GM12878 (cell line): ENCODE measurements at regions not wholly inside any gene's neighbourhood (a gene's known extent, or its start where the extent isn't known, plus 50 kb on each side); places are given as distances from the start of the nearest gene placed in this dataset.

Source experiments
- ATAC-seq: fragments of 200-7000 bp; cut with Tn5 transposase; 3 replicates; pipeline ENCODE4 v1.9.1; 2020; ENCODE audit warnings: mild to moderate bottlenecking, moderate library complexity
- BruUV-seq: library from RNA; stranded (reverse); fragments of 400-500 nt; replicated peaks from 2 replicates; lab custom pipeline; 2021; lab: Mats Ljungman, UMichigan
- CTCF ChIA-PET: fragments of 300-600 bp; sonication (Branson Sonifier 250); formaldehyde crosslinking; extraction: SDS; loops from one replicate; lab custom pipeline; 2021; ENCODE audit warnings: inconsistent platforms; lab: Yijun Ruan, JAX
- POLR2A ChIA-PET: fragments of 350-600 bp; formaldehyde crosslinking; extraction: SDS; loops from one replicate; lab custom pipeline; 2021; ENCODE audit warnings: inconsistent platforms; lab: Charles Lee
- RAD21 ChIA-PET: fragments of 300-600 bp; sonication (Branson Sonifier 250); formaldehyde crosslinking; loops from one replicate; lab custom pipeline; 2023; ENCODE audit warnings: antibody characterized with exemption; ENCODE audit not compliant: unreplicated experiment; lab: Charles Lee
- SMC1A ChIA-PET: fragments of 300-600 bp; sonication (Branson Sonifier 250); formaldehyde crosslinking; loops from one replicate; lab custom pipeline; 2023; ENCODE audit not compliant: unreplicated experiment, uncharacterized antibody; lab: Charles Lee
- DNase-seq: peaks from one replicate; pipeline ENCODE4 v3.0.0-alpha.2; 2011; ENCODE audit warnings: low read depth, low spot score
- FAIRE-seq: peaks from 3 replicates; lab custom pipeline; 2011; peaks lifted over from hg19 to GRCh38; lab: Jason Lieb, UNC
- H2AFZ ChIP-seq: 2 replicates; pipeline ENCODE4 v1.6.0; 2011; ENCODE audit warnings: low read depth, low read length, control low read depth; ENCODE audit not compliant: control insufficient read depth
- H3K27ac ChIP-seq: 2 replicates; pipeline ENCODE4 v1.5.1; 2011; ENCODE audit warnings: control low read depth; ENCODE audit not compliant: control insufficient read depth, insufficient read depth
- H3K27me3 ChIP-seq, 2 experiments: replicated peaks in 1 of 2; 2 replicates each; pipeline versions ENCODE4 v1.6.0 to v1.6.1; 2011; ENCODE audit warnings: low read length in 1 of 2; ENCODE audit not compliant: control insufficient read depth in 2 of 2, insufficient read depth in 2 of 2
- H3K36me3 ChIP-seq, 2 experiments: 2 replicates each; pipeline ENCODE4 v1.5.1; 2011; ENCODE audit warnings: low read length in 1 of 2; ENCODE audit not compliant: control insufficient read depth in 2 of 2, insufficient read depth in 2 of 2
- H3K4me1 ChIP-seq: 2 replicates; pipeline ENCODE4 v1.6.1; 2011; ENCODE audit warnings: mild to moderate bottlenecking, low read length, moderate library complexity, mixed read lengths; ENCODE audit not compliant: control insufficient read depth, insufficient read depth
- H3K4me2 ChIP-seq: 2 replicates; pipeline ENCODE4 v1.6.0; 2011; ENCODE audit warnings: control low read depth; ENCODE audit not compliant: control insufficient read depth, insufficient read depth
- H3K4me3 ChIP-seq: fragments of 200-600 bp; sonication (generic); 2 replicates; pipeline ENCODE4 v1.5.1; 2016
- H3K79me2 ChIP-seq: 2 replicates; pipeline ENCODE4 v1.6.0; 2011; ENCODE audit warnings: low read length; ENCODE audit not compliant: control insufficient read depth, insufficient read depth
- H3K9ac ChIP-seq: 2 replicates; pipeline ENCODE4 v1.8.0; 2011; ENCODE audit warnings: low read length, control low read depth, mixed read lengths; ENCODE audit not compliant: control insufficient read depth, insufficient read depth
- H3K9me3 ChIP-seq: replicated peaks from 3 replicates; pipeline ENCODE4 v1.5.1; 2011; ENCODE audit warnings: mild to moderate bottlenecking, low read length; ENCODE audit not compliant: control insufficient read depth, insufficient read depth
- H4K20me1 ChIP-seq: 2 replicates; pipeline ENCODE4 v1.6.0; 2011; ENCODE audit not compliant: control insufficient read depth, insufficient read depth
- FOXK2 ChIP-seq: fragments of 450-650 bp; IDR thresholded peaks from 2 replicates; pipeline ENCODE4 v1.6.1; 2017; ENCODE audit warnings: mild to moderate bottlenecking, moderate library complexity
- HDAC6 ChIP-seq: fragments of 200-600 bp; sonication (generic); IDR thresholded peaks from one replicate; pipeline ENCODE4 v1.8.0; 2017; ENCODE audit warnings: antibody characterized with exemption; ENCODE audit not compliant: unreplicated experiment
- JUND ChIP-seq: IDR thresholded peaks from 2 replicates; pipeline ENCODE4 v1.6.1; 2012; ENCODE audit warnings: low read depth, mild to moderate bottlenecking, low read length, improper control_type of control experiment, moderate library complexity
- MYB ChIP-seq: fragments of 150-350 bp; IDR thresholded peaks from 2 replicates; pipeline ENCODE4 v1.6.1; 2014; ENCODE audit warnings: mild to moderate bottlenecking, low read depth, low read length, borderline replicate concordance
- RAD51 ChIP-seq: fragments of 450-650 bp; IDR thresholded peaks from 2 replicates; pipeline ENCODE4 v1.6.1; 2016; ENCODE audit warnings: moderate library complexity, mild to moderate bottlenecking, inconsistent platforms
- TCF3 ChIP-seq: IDR thresholded peaks from 2 replicates; pipeline ENCODE4 v1.6.1; 2012; ENCODE audit warnings: low read depth, mild to moderate bottlenecking, low read length, borderline replicate concordance; ENCODE audit not compliant: insufficient read depth
- ZNF207 ChIP-seq: fragments of 450-650 bp; IDR thresholded peaks from 2 replicates; pipeline ENCODE4 v1.6.1; 2014; ENCODE audit warnings: antibody characterized with exemption, mild to moderate bottlenecking, borderline replicate concordance
- ZNF622 ChIP-seq: fragments of 450-650 bp; IDR thresholded peaks from 2 replicates; pipeline ENCODE4 v1.6.1; 2017; ENCODE audit warnings: mild to moderate bottlenecking, inconsistent platforms
- WGBS: methylation state at CpG from one replicate; pipeline ENCODE4 v1.1.6; 2016; ENCODE audit warnings: low lambda C conversion rate; ENCODE audit not compliant: insufficient replicate concordance, insufficient coverage; ENCODE audit errors: missing lambda C conversion rate; 5-methylcytosine and 5-hydroxymethylcytosine counted together
- in situ Hi-C: fragments of 300-500 bp; cut with MboI; formaldehyde crosslinking; loops from 9 replicates; pipeline ENCODE4 v1.14.3; 2018; ENCODE audit warnings: mixed read lengths
- intact Hi-C: fragments of 100-400 bp; cut with micrococcal nuclease; formaldehyde crosslinking; loops from one replicate; pipeline ENCODE4 v1.14.2; 2022; ENCODE audit not compliant: unreplicated experiment
- TF ChIP-seq, protein P1 (sequence below): fragments of 450-650 bp; IDR thresholded peaks from 2 replicates; pipeline ENCODE4 v1.6.1; 2016; ENCODE audit warnings: mild to moderate bottlenecking, moderate library complexity, borderline replicate concordance
- TF ChIP-seq, protein P2 (sequence below): fragments of 450-650 bp; formaldehyde crosslinking; IDR thresholded peaks from 2 replicates; pipeline ENCODE4 v1.4.0; 2020; ENCODE audit warnings: mild to moderate bottlenecking, moderate library complexity

DNA sequence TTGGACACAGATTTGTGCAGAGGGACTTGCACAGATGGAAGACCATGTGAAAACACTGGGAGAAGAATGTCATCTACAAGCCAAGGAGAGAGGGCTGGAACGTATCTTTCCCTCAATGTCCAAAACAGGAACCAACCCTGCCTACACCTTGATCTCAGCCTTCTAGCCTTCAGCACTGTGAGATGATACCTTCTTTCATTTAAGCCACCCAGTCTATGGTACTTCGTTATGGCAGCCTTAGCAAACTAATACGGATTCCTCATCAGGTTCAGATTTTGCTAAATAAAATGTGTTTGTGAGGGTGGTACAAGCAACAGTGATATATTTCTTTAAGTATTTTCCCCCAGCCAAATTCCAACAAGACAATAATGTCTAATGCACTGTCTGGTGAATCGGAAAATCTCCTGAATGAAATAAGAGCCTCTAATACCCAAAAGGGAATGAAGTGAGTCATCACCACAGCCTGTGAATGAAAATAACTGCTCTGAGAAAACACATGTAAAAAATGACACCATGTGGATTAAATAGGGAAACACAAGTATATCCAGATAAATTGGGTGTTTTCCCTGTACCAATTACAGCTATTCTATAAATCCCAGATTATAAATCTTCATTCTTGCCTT, 182.8 kb upstream of the TARS1 start:
- BruUV-seq = no TSS peak
- no peaks in the 10 kb centered on the region for H3K9me3 ChIP-seq
- no peak overlapping the region for H3K4me2 ChIP-seq
- CTCF ChIA-PET = no interaction called here
- H3K79me2 ChIP-seq = no peaks in the 10 kb centered on the region
- SMC1A ChIA-PET = interaction anchor here (1.0 kb wide), 1 partner anchor 12 kb away, joined by 3 read pairs; no protein-coding TSS in a partner anchor
- no peak for ATAC-seq
- no peak overlapping the region for H3K9ac ChIP-seq
- H4K20me1 ChIP-seq = no peaks in the 10 kb centered on the region
- intact Hi-C loops = no loop called here
- RAD21 ChIA-PET = no interaction called here
- H3K4me1 ChIP-seq = no peaks in the 10 kb centered on the region
- no peak overlapping the region for H2AFZ ChIP-seq
- DNase-seq = no peak
- no peak overlapping the region for H3K27ac ChIP-seq
- no peak for TF ChIP-seq HDAC6
- TF ChIP-seq ZNF622 = no peak
- TF ChIP-seq, protein P1, sequence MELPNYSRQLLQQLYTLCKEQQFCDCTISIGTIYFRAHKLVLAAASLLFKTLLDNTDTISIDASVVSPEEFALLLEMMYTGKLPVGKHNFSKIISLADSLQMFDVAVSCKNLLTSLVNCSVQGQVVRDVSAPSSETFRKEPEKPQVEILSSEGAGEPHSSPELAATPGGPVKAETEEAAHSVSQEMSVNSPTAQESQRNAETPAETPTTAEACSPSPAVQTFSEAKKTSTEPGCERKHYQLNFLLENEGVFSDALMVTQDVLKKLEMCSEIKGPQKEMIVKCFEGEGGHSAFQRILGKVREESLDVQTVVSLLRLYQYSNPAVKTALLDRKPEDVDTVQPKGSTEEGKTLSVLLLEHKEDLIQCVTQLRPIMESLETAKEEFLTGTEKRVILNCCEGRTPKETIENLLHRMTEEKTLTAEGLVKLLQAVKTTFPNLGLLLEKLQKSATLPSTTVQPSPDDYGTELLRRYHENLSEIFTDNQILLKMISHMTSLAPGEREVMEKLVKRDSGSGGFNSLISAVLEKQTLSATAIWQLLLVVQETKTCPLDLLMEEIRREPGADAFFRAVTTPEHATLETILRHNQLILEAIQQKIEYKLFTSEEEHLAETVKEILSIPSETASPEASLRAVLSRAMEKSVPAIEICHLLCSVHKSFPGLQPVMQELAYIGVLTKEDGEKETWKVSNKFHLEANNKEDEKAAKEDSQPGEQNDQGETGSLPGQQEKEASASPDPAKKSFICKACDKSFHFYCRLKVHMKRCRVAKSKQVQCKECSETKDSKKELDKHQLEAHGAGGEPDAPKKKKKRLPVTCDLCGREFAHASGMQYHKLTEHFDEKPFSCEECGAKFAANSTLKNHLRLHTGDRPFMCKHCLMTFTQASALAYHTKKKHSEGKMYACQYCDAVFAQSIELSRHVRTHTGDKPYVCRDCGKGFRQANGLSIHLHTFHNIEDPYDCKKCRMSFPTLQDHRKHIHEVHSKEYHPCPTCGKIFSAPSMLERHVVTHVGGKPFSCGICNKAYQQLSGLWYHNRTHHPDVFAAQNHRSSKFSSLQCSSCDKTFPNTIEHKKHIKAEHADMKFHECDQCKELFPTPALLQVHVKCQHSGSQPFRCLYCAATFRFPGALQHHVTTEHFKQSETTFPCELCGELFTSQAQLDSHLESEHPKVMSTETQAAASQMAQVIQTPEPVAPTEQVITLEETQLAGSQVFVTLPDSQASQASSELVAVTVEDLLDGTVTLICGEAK = no peak
- no peak for TF ChIP-seq ZNF207
- no peak for TF ChIP-seq JUND
- TF ChIP-seq, protein P2, sequence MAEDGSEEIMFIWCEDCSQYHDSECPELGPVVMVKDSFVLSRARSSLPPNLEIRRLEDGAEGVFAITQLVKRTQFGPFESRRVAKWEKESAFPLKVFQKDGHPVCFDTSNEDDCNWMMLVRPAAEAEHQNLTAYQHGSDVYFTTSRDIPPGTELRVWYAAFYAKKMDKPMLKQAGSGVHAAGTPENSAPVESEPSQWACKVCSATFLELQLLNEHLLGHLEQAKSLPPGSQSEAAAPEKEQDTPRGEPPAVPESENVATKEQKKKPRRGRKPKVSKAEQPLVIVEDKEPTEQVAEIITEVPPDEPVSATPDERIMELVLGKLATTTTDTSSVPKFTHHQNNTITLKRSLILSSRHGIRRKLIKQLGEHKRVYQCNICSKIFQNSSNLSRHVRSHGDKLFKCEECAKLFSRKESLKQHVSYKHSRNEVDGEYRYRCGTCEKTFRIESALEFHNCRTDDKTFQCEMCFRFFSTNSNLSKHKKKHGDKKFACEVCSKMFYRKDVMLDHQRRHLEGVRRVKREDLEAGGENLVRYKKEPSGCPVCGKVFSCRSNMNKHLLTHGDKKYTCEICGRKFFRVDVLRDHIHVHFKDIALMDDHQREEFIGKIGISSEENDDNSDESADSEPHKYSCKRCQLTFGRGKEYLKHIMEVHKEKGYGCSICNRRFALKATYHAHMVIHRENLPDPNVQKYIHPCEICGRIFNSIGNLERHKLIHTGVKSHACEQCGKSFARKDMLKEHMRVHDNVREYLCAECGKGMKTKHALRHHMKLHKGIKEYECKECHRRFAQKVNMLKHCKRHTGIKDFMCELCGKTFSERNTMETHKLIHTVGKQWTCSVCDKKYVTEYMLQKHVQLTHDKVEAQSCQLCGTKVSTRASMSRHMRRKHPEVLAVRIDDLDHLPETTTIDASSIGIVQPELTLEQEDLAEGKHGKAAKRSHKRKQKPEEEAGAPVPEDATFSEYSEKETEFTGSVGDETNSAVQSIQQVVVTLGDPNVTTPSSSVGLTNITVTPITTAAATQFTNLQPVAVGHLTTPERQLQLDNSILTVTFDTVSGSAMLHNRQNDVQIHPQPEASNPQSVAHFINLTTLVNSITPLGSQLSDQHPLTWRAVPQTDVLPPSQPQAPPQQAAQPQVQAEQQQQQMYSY (CRISPR knock-in tag) = no peak
- TF ChIP-seq MYB = no peak
- TF ChIP-seq FOXK2 = no peak
- no peak for TF ChIP-seq RAD51
- no peak for TF ChIP-seq TCF3
- in situ Hi-C loops = no loop called here
- FAIRE-seq = no peak
- H3K27me3 ChIP-seq = no peaks in the 10 kb centered on the region
- H3K36me3 ChIP-seq = no peaks in the 10 kb centered on the region
- WGBS = 26% methylated on average over 4 of the region's 4 CpGs
- POLR2A ChIA-PET = interaction anchor here (1.1 kb wide), 1 partner anchor 12 kb away, joined by 3 read pairs; no protein-coding TSS in a partner anchor
- H3K4me3 ChIP-seq = no peak overlapping the region
